ENCODE measurements at regions not wholly inside any gene's neighbourhood (a gene's known extent, or its start where the extent isn't known, plus 50 kb on each side); places are given as distances from the start of the nearest gene placed in this dataset.

GRCh38 chr3:10560060-10560861 lies 54.9 kb upstream of the ATP2B2 start:
- H3K4me3 Mint-ChIP-seq (ENCODE audit: unreplicated experiment): no peak overlapping the region
- no peak for DNase-seq (ENCODE audit: low spot score)
- H3K4me1 Mint-ChIP-seq (ENCODE audit: unreplicated experiment): peaks cover 4% of the 10 kb centered on the region
- peaks cover 9% of the 10 kb centered on the region for H3K27me3 Mint-ChIP-seq (ENCODE audit: unreplicated experiment)
- no peak overlapping the region for H3K27ac Mint-ChIP-seq (ENCODE audit: unreplicated experiment)
- H3K9me3 Mint-ChIP-seq (ENCODE audit: unreplicated experiment): no peaks in the 10 kb centered on the region
- H3K36me3 Mint-ChIP-seq (ENCODE audit: low read depth, unreplicated experiment): no peaks in the 10 kb centered on the region
- TF ChIP-seq, protein P1, sequence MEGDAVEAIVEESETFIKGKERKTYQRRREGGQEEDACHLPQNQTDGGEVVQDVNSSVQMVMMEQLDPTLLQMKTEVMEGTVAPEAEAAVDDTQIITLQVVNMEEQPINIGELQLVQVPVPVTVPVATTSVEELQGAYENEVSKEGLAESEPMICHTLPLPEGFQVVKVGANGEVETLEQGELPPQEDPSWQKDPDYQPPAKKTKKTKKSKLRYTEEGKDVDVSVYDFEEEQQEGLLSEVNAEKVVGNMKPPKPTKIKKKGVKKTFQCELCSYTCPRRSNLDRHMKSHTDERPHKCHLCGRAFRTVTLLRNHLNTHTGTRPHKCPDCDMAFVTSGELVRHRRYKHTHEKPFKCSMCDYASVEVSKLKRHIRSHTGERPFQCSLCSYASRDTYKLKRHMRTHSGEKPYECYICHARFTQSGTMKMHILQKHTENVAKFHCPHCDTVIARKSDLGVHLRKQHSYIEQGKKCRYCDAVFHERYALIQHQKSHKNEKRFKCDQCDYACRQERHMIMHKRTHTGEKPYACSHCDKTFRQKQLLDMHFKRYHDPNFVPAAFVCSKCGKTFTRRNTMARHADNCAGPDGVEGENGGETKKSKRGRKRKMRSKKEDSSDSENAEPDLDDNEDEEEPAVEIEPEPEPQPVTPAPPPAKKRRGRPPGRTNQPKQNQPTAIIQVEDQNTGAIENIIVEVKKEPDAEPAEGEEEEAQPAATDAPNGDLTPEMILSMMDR (IDR thresholded peaks at IDR 0.05; ENCODE audit: unreplicated experiment): no peak

GRCh38 chr3:10561162-10561945 lies 56.0 kb upstream of the ATP2B2 start:
- TF ChIP-seq, protein P1 (IDR thresholded peaks at IDR 0.05; ENCODE audit: unreplicated experiment): no peak
- Mint-ChIP-seq H3K9me3 (ENCODE audit: unreplicated experiment) (no peaks in the 10 kb centered on the region), H3K27me3 (ENCODE audit: unreplicated experiment) (peaks cover 9% of the 10 kb centered on the region), H3K4me3 (ENCODE audit: unreplicated experiment) (no peak overlapping the region), H3K4me1 (ENCODE audit: unreplicated experiment) (peaks cover 1% of the 10 kb centered on the region), H3K27ac (ENCODE audit: unreplicated experiment) (no peak overlapping the region), H3K36me3 (ENCODE audit: low read depth, unreplicated experiment) (no peaks in the 10 kb centered on the region)
- no peak for DNase-seq (ENCODE audit: low spot score)

GRCh38 chr3:10561946-10562560 lies 56.7 kb upstream of the ATP2B2 start:
- no peak for DNase-seq (ENCODE audit: low spot score)
- H3K4me3 Mint-ChIP-seq (ENCODE audit: unreplicated experiment): no peak overlapping the region
- H3K9me3 Mint-ChIP-seq (ENCODE audit: unreplicated experiment): no peaks in the 10 kb centered on the region
- H3K27ac Mint-ChIP-seq (ENCODE audit: unreplicated experiment): no peak overlapping the region
- peaks cover 9% of the 10 kb centered on the region for H3K27me3 Mint-ChIP-seq (ENCODE audit: unreplicated experiment)
- no peaks in the 10 kb centered on the region for H3K4me1 Mint-ChIP-seq (ENCODE audit: unreplicated experiment)
- TF ChIP-seq, protein P1 (IDR thresholded peaks at IDR 0.05; ENCODE audit: unreplicated experiment): no peak
- H3K36me3 Mint-ChIP-seq (ENCODE audit: low read depth, unreplicated experiment): no peaks in the 10 kb centered on the region

- Mint-ChIP-seq H3K4me1 (ENCODE audit: unreplicated experiment) (peaks cover 5% of the 10 kb centered on the region), H3K36me3 (ENCODE audit: low read depth, unreplicated experiment) (no peaks in the 10 kb centered on the region), H3K27me3 (ENCODE audit: unreplicated experiment) (peaks cover 9% of the 10 kb centered on the region), H3K27ac (ENCODE audit: unreplicated experiment) (no peak overlapping the region), H3K4me3 (ENCODE audit: unreplicated experiment) (no peak overlapping the region), H3K9me3 (ENCODE audit: unreplicated experiment) (no peaks in the 10 kb centered on the region)
- TF ChIP-seq, protein P1 (IDR thresholded peaks at IDR 0.05; ENCODE audit: unreplicated experiment): no peak
- no peak for DNase-seq (ENCODE audit: low spot score)
Measured at GRCh38 chr3:10563396-10563795, 58.0 kb upstream of the ATP2B2 start.

All from endothelial cell (in vitro differentiated cells).